ENCODE measurements at regions not wholly inside any gene's neighbourhood (a gene's known extent, or its start where the extent isn't known, plus 50 kb on each side); places are given as distances from the start of the nearest gene placed in this dataset.

- Histone ChIP-seq H3K27ac (ENCODE audit: low read length in 2 of 2) (no peak overlapping the region), H3K27me3 (replicated peaks in 1 of 4; ENCODE audit: control extremely low read depth in 1 of 4, control insufficient read depth in 3 of 4, insufficient read depth in 4 of 4, low read length in 3 of 4) (no peaks in the 10 kb centered on the region), H3K9me3 (ENCODE audit: control extremely low read depth in 1 of 3, control insufficient read depth in 2 of 3, insufficient read depth in 1 of 3, low read length in 2 of 3) (peaks cover 0 to 3% (median 0%) of the 10 kb centered on the region in 3 donors), H3K4me1 (ENCODE audit: control insufficient read depth in 2 of 2, insufficient read depth in 2 of 2, low read length in 2 of 2) (no peaks in the 10 kb centered on the region), H3K36me3 (replicated peaks in 1 of 2; ENCODE audit: control extremely low read depth in 1 of 2, control insufficient read depth in 1 of 2, extremely low read depth in 1 of 2, insufficient read depth in 2 of 2, low read length in 1 of 2) (no peaks in the 10 kb centered on the region), H3K9ac (ENCODE audit: low read length) (no peak overlapping the region), H3K4me3 (ENCODE audit: control extremely low read depth in 1 of 5, extremely low read depth in 1 of 5, insufficient read depth in 1 of 5, low read depth in 2 of 5, low read length in 4 of 5) (no peak overlapping the region), H4K20me1 (ENCODE audit: control insufficient read depth, insufficient read depth, low read length, poor library complexity, severe bottlenecking) (no peaks in the 10 kb centered on the region), H2AFZ (ENCODE audit: insufficient read depth, low read depth, low read length, poor library complexity, severe bottlenecking) (no peak overlapping the region), H3K4me2 (replicated peaks; ENCODE audit: low read depth, low read length, poor library complexity, severe bottlenecking) (no peak overlapping the region), H3K79me2 (ENCODE audit: control insufficient read depth, insufficient read depth, low read length) (no peaks in the 10 kb centered on the region)
- Mint-ChIP-seq H3K4me1 (no peaks in the 10 kb centered on the region), H3K4me3 (no peak overlapping the region), H3K9me3 (ENCODE audit: insufficient read depth) (no peaks in the 10 kb centered on the region), H3K27ac (no peak overlapping the region), H3K27me3 (no peaks in the 10 kb centered on the region)
- CTCF ChIA-PET = no interaction called here
- DNase-seq (no peak), ATAC-seq (ENCODE audit: low read depth) (no peak)
- intact Hi-C loops (cut with micrococcal nuclease) = no loop called here
- POLR2A ChIA-PET = no interaction called here
- TF ChIP-seq CTCF (IDR thresholded peaks at IDR 0.05) (no peak), EZH2 (IDR thresholded peaks at IDR 0.05; ENCODE audit: borderline replicate concordance, insufficient read depth, low read depth, low read length, poor library complexity, severe bottlenecking) (no peak)
These were observed 985.7 kb downstream of the NSUN3 start for GRCh38 chr3:95048564-95048963.

- Histone ChIP-seq H3K27ac (ENCODE audit: low read length in 2 of 2) (no peak overlapping the region), H4K20me1 (ENCODE audit: control insufficient read depth, insufficient read depth, low read length, poor library complexity, severe bottlenecking) (no peaks in the 10 kb centered on the region), H3K36me3 (replicated peaks in 1 of 2; ENCODE audit: control extremely low read depth in 1 of 2, control insufficient read depth in 1 of 2, extremely low read depth in 1 of 2, insufficient read depth in 2 of 2, low read length in 1 of 2) (no peaks in the 10 kb centered on the region), H3K9me3 (ENCODE audit: control extremely low read depth in 1 of 3, control insufficient read depth in 2 of 3, insufficient read depth in 1 of 3, low read length in 2 of 3) (peaks cover 0 to 3% (median 0%) of the 10 kb centered on the region in 3 donors), H3K4me3 (ENCODE audit: control extremely low read depth in 1 of 5, extremely low read depth in 1 of 5, insufficient read depth in 1 of 5, low read depth in 2 of 5, low read length in 4 of 5) (no peak overlapping the region), H3K4me1 (ENCODE audit: control insufficient read depth in 2 of 2, insufficient read depth in 2 of 2, low read length in 2 of 2) (no peaks in the 10 kb centered on the region), H3K79me2 (ENCODE audit: control insufficient read depth, insufficient read depth, low read length) (no peaks in the 10 kb centered on the region), H3K4me2 (replicated peaks; ENCODE audit: low read depth, low read length, poor library complexity, severe bottlenecking) (no peak overlapping the region), H2AFZ (ENCODE audit: insufficient read depth, low read depth, low read length, poor library complexity, severe bottlenecking) (no peak overlapping the region), H3K27me3 (replicated peaks in 1 of 4; ENCODE audit: control extremely low read depth in 1 of 4, control insufficient read depth in 3 of 4, insufficient read depth in 4 of 4, low read length in 3 of 4) (no peaks in the 10 kb centered on the region), H3K9ac (ENCODE audit: low read length) (no peak overlapping the region)
- DNase-seq (no peak), ATAC-seq (ENCODE audit: low read depth) (no peak)
- H3K9me3 Mint-ChIP-seq (ENCODE audit: insufficient read depth) = no peaks in the 10 kb centered on the region
- CTCF ChIA-PET = no interaction called here
- POLR2A ChIA-PET = no interaction called here
- no peaks in the 10 kb centered on the region for H3K4me1 Mint-ChIP-seq
- no peak overlapping the region for H3K4me3 Mint-ChIP-seq
- no peak overlapping the region for H3K27ac Mint-ChIP-seq
- WGBS (ENCODE audit: insufficient coverage) = no CpG with 5 or more reads among the region's 1 CpG
- TF ChIP-seq EZH2 (IDR thresholded peaks at IDR 0.05; ENCODE audit: borderline replicate concordance, insufficient read depth, low read depth, low read length, poor library complexity, severe bottlenecking) (no peak), CTCF (IDR thresholded peaks at IDR 0.05) (no peak)
- no peaks in the 10 kb centered on the region for H3K27me3 Mint-ChIP-seq
- intact Hi-C loops (cut with micrococcal nuclease) = no loop called here
These were observed 987.0 kb downstream of the NSUN3 start for GRCh38 chr3:95049841-95050240.

Data from B cell (primary cell).